AG04450 (cell line): ENCODE measurements at regions not wholly inside any gene's neighbourhood (a gene's known extent, or its start where the extent isn't known, plus 50 kb on each side); places are given as distances from the start of the nearest gene placed in this dataset.

ENCODE experiments used
- CTCF ChIA-PET: fragments of 300-600, 350-600 bp; formaldehyde crosslinking; extraction: SDS; loops from one replicate; lab custom pipeline; 2022; ENCODE audit warnings: antibody characterized with exemption, inconsistent platforms; lab: Charles Lee
- POLR2A ChIA-PET: fragments of 350-600 bp; formaldehyde crosslinking; extraction: SDS; loops from one replicate; lab custom pipeline; 2021; ENCODE audit warnings: antibody characterized with exemption, inconsistent platforms; lab: Yijun Ruan, JAX
- DNase-seq: peaks from one replicate; pipeline ENCODE4 v3.0.0-alpha.2; 2011; ENCODE audit warnings: low read depth, low spot score
- H3K27ac ChIP-seq: one replicate; pipeline ENCODE4 v1.5.1; 2012; ENCODE audit warnings: low read depth, low read length, control low read depth
- H3K27me3 ChIP-seq: one replicate; pipeline ENCODE4 v1.6.0; 2012; ENCODE audit warnings: low read length; ENCODE audit not compliant: control insufficient read depth, insufficient read depth
- H3K4me3 ChIP-seq: 2 replicates; pipeline ENCODE4 v1.5.1; 2011; ENCODE audit warnings: mild to moderate bottlenecking, low read depth, low read length, control low read depth
- H3K9me3 ChIP-seq: 2 replicates; pipeline ENCODE4 v1.5.1; 2012; ENCODE audit warnings: low read length; ENCODE audit not compliant: control insufficient read depth, insufficient read depth
- CTCF ChIP-seq: IDR thresholded peaks from 2 replicates; pipeline ENCODE4 v1.5.1; 2011; ENCODE audit warnings: low read depth, low read length, control low read depth, inconsistent platforms

DNA sequence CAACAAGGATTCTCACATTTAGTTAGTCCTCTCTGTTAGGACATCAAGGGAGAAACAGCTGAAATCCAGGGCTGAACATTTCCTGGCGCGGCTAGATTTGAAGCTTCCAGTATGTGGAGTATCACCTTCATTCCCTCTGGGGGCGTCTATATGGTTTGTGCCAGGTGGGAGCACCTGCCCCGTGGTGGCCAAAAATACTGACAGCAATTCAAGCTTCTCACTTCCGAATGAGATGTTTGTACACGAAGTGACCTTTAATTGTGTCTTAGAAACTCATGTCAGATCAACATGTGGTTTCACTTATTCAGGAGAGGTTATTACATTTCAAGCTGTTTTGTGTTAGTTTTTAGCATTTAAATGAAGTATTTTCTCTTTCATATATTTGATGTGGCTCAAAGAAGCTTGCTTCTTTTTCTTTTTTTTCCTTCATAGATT is 67.3 kb upstream of the ZNF217 start:
- H3K9me3 ChIP-seq: no peaks in the 10 kb centered on the region; the same call in 1 of the 2 replicates
- no peaks in the 10 kb centered on the region for H3K27me3 ChIP-seq
- H3K4me3 ChIP-seq: no peak overlapping the region
- H3K27ac ChIP-seq: no peak overlapping the region
- ChIA-PET CTCF (interaction anchor here (0.6 to 1.9 kb wide), 3 partner anchors 226 to 284 kb away, joined by 3 to 6 read pairs (median 5); no protein-coding TSS in a partner anchor), POLR2A (interaction anchor here (0.6 kb wide), 1 partner anchor 246 kb away, joined by 3 read pairs; no protein-coding TSS in a partner anchor)
- TF ChIP-seq CTCF: no peak
- no peak for DNase-seq

- CTCF ChIA-PET: interaction anchor here (0.6 to 1.9 kb wide), 3 partner anchors 227 to 285 kb away, joined by 3 to 6 read pairs (median 5); no protein-coding TSS in a partner anchor
- Histone ChIP-seq H3K27ac (no peak overlapping the region), H3K4me3 (peak overlapping the region; percentile 43), H3K9me3 (no peaks in the 10 kb centered on the region; the same call in 1 of the 2 replicates), H3K27me3 (no peaks in the 10 kb centered on the region)
- TF ChIP-seq CTCF: no peak
- POLR2A ChIA-PET: interaction anchor here (0.6 kb wide), 1 partner anchor 247 kb away, joined by 3 read pairs; no protein-coding TSS in a partner anchor
- no peak for DNase-seq
Measured at GRCh38 chr20:53660078-53660909, 66.7 kb upstream of the ZNF217 start.

- no peaks in the 10 kb centered on the region; the same call in 1 of the 2 replicates for H3K9me3 ChIP-seq
- H3K27me3 ChIP-seq: no peaks in the 10 kb centered on the region
- ChIA-PET POLR2A (no interaction called here), CTCF (interaction anchor here (1.2 kb wide), 1 partner anchor 257 kb away, joined by 4 read pairs; no protein-coding TSS in a partner anchor)
- no peak for DNase-seq
- no peak overlapping the region for H3K4me3 ChIP-seq
- no peak for TF ChIP-seq CTCF
- no peak overlapping the region for H3K27ac ChIP-seq
Measured at GRCh38 chr20:53658973-53659372, 65.3 kb upstream of the ZNF217 start.

- CTCF ChIA-PET: interaction anchor here (1.2 kb wide), 1 partner anchor 258 kb away, joined by 4 read pairs; no protein-coding TSS in a partner anchor
- no peak for TF ChIP-seq CTCF
- DNase-seq: no peak
- H3K27me3 ChIP-seq: no peaks in the 10 kb centered on the region
- POLR2A ChIA-PET: interaction anchor here (0.7 kb wide), 1 partner anchor 237 kb away, joined by 4 read pairs; no protein-coding TSS in a partner anchor
- no peak overlapping the region for H3K27ac ChIP-seq
- H3K4me3 ChIP-seq: no peak overlapping the region
- H3K9me3 ChIP-seq: no peaks in the 10 kb centered on the region; the same call in 1 of the 2 replicates
Measured at GRCh38 chr20:53658322-53658721, 64.7 kb upstream of the ZNF217 start.

GRCh38 chr20:53657732-53658131 is 64.1 kb upstream of the ZNF217 start:
- DNase-seq: no peak
- no peaks in the 10 kb centered on the region; the same call in 1 of the 2 replicates for H3K9me3 ChIP-seq
- H3K27me3 ChIP-seq: no peaks in the 10 kb centered on the region
- POLR2A ChIA-PET: interaction anchor here (0.7 kb wide), 1 partner anchor 237 kb away, joined by 4 read pairs; no protein-coding TSS in a partner anchor
- no peak overlapping the region for H3K27ac ChIP-seq
- CTCF ChIA-PET: interaction anchor here (1.2 kb wide), 1 partner anchor 258 kb away, joined by 4 read pairs; no protein-coding TSS in a partner anchor
- TF ChIP-seq CTCF: no peak
- H3K4me3 ChIP-seq: no peak overlapping the region
